Caco-2 (cell line): ENCODE measurements at regions not wholly inside any gene's neighbourhood (a gene's known extent, or its start where the extent isn't known, plus 50 kb on each side); places are given as distances from the start of the nearest gene placed in this dataset.

Source experiments
- BruUV-seq: library from RNA; stranded (reverse); fragments of 400-500 nt; replicated peaks from 2 replicates; lab custom pipeline; 2021; lab: Mats Ljungman, UMichigan
- CTCF ChIA-PET: fragments of 300-600 bp; sonication (Branson Sonifier 250); formaldehyde crosslinking; loops from one replicate; lab custom pipeline; 2022; ENCODE audit warnings: antibody characterized with exemption; lab: Charles Lee
- POLR2A ChIA-PET: fragments of 300-600 bp; sonication (Branson Sonifier 250); formaldehyde crosslinking; loops from one replicate; lab custom pipeline; 2022; ENCODE audit warnings: antibody characterized with exemption; lab: Charles Lee
- DNase-seq, 2 experiments: peaks; one replicate each; pipeline versions ENCODE4 v3.0.0 to v3.0.0-alpha.2; 2020 to 2022
- H3K27me3 ChIP-seq: replicated peaks from 2 replicates; pipeline ENCODE4 v1.6.0; 2011; ENCODE audit warnings: low read length; ENCODE audit not compliant: control insufficient read depth, insufficient read depth
- H3K36me3 ChIP-seq: 2 replicates; pipeline ENCODE4 v1.5.1; 2011; ENCODE audit warnings: low read length; ENCODE audit not compliant: control insufficient read depth, insufficient read depth
- H3K4me1 ChIP-seq: fragments of 250-450 bp; sonication (Bioruptor Pico); 2 replicates; pipeline ENCODE4 v1.5.1; 2020; ENCODE audit warnings: mild to moderate bottlenecking
- H3K4me3 ChIP-seq: 2 replicates; pipeline ENCODE4 v1.5.1; 2011; ENCODE audit warnings: low read depth, mild to moderate bottlenecking, control low read depth, low read length
- H3K9me3 ChIP-seq: fragments of 250-450 bp; sonication (Bioruptor Pico); 2 replicates; pipeline ENCODE4 v1.5.1; 2020; ENCODE audit warnings: mild to moderate bottlenecking, moderate library complexity
- H3K27ac Mint-ChIP-seq: one replicate; pipeline ENCODE4 v1.8.0; 2022; ENCODE audit warnings: mixed read lengths; ENCODE audit not compliant: unreplicated experiment
- H3K27me3 Mint-ChIP-seq: one replicate; pipeline ENCODE4 v1.8.0; 2022; ENCODE audit warnings: mixed read lengths; ENCODE audit not compliant: insufficient read depth, unreplicated experiment
- H3K36me3 Mint-ChIP-seq: one replicate; pipeline ENCODE4 v1.8.0; 2022; ENCODE audit warnings: mild to moderate bottlenecking, mixed read lengths; ENCODE audit not compliant: insufficient read depth, unreplicated experiment
- H3K4me1 Mint-ChIP-seq: one replicate; pipeline ENCODE4 v1.8.0; 2022; ENCODE audit warnings: low read depth, mixed read lengths; ENCODE audit not compliant: unreplicated experiment
- H3K4me3 Mint-ChIP-seq: one replicate; pipeline ENCODE4 v1.8.0; 2022; ENCODE audit warnings: mild to moderate bottlenecking, moderate library complexity, mixed read lengths; ENCODE audit not compliant: unreplicated experiment
- H3K9me3 Mint-ChIP-seq: one replicate; pipeline ENCODE4 v1.8.0; 2022; ENCODE audit warnings: mixed read lengths; ENCODE audit not compliant: unreplicated experiment
- CTCF ChIP-seq, 2 experiments: fragments of 200-600 bp in 1 of 2; IDR thresholded peaks; 1 replicate in 1 of 2; 2 replicates in 1 of 2; pipeline versions ENCODE4 v1.5.1 to v1.8.0; 2011 to 2022; ENCODE audit warnings: antibody characterized with exemption in 1 of 2, control low read depth in 1 of 2, inconsistent platforms in 1 of 2, low read depth in 1 of 2, low read length in 1 of 2, mild to moderate bottlenecking in 1 of 2, moderate library complexity in 1 of 2; ENCODE audit not compliant: insufficient read depth in 1 of 2, severe bottlenecking in 1 of 2, unreplicated experiment in 1 of 2
- intact Hi-C: fragments of 100-400 bp; cut with micrococcal nuclease; formaldehyde crosslinking; loops from one replicate; pipeline ENCODE4 v1.10.0; 2022; ENCODE audit not compliant: unreplicated experiment

GRCh38 chr15:93189561-93189960 is 100.5 kb upstream of the RGMA start:
- DNase-seq: no peak
- BruUV-seq: no TSS peak
- Histone ChIP-seq H3K27me3 (no peaks in the 10 kb centered on the region), H3K9me3 (no peaks in the 10 kb centered on the region), H3K4me3 (no peak overlapping the region), H3K36me3 (no peaks in the 10 kb centered on the region), H3K4me1 (no peaks in the 10 kb centered on the region)
- POLR2A ChIA-PET: no interaction called here
- intact Hi-C loops: no loop called here
- CTCF ChIA-PET: no interaction called here
- Mint-ChIP-seq H3K36me3 (no peaks in the 10 kb centered on the region), H3K9me3 (no peaks in the 10 kb centered on the region), H3K4me1 (peaks cover 15% of the 10 kb centered on the region), H3K27me3 (peaks cover 5% of the 10 kb centered on the region), H3K27ac (no peak overlapping the region), H3K4me3 (no peak overlapping the region)
- no peak for TF ChIP-seq CTCF (IDR thresholded peaks at IDR 0.05; ENCODE audit: insufficient read depth in 1 of 2, low read depth in 1 of 2, low read length in 1 of 2, severe bottlenecking in 1 of 2, unreplicated experiment in 1 of 2)

- no TSS peak for BruUV-seq
- intact Hi-C loops: no loop called here
- Mint-ChIP-seq H3K27me3 (peaks cover 2% of the 10 kb centered on the region), H3K9me3 (no peaks in the 10 kb centered on the region), H3K4me3 (no peak overlapping the region), H3K4me1 (peaks cover 15% of the 10 kb centered on the region), H3K36me3 (no peaks in the 10 kb centered on the region), H3K27ac (no peak overlapping the region)
- ChIA-PET POLR2A (no interaction called here), CTCF (no interaction called here)
- TF ChIP-seq CTCF (IDR thresholded peaks at IDR 0.05; ENCODE audit: insufficient read depth in 1 of 2, low read depth in 1 of 2, low read length in 1 of 2, severe bottlenecking in 1 of 2, unreplicated experiment in 1 of 2): no peak
- H3K9me3 ChIP-seq: no peaks in the 10 kb centered on the region
- DNase-seq: no peak
- H3K36me3 ChIP-seq: no peaks in the 10 kb centered on the region
- H3K27me3 ChIP-seq: no peaks in the 10 kb centered on the region
- H3K4me3 ChIP-seq: no peak overlapping the region
- H3K4me1 ChIP-seq: no peaks in the 10 kb centered on the region
Observed at GRCh38 chr15:93188236-93188635, 99.2 kb upstream of the RGMA start.

GRCh38 chr15:93185796-93186195 is 96.8 kb upstream of the RGMA start:
- Histone ChIP-seq H3K9me3 (no peaks in the 10 kb centered on the region), H3K36me3 (no peaks in the 10 kb centered on the region), H3K27me3 (no peaks in the 10 kb centered on the region; the same call in 1 of the 2 replicates), H3K4me3 (no peak overlapping the region), H3K4me1 (no peaks in the 10 kb centered on the region)
- no peaks in the 10 kb centered on the region for H3K36me3 Mint-ChIP-seq
- H3K4me3 Mint-ChIP-seq: no peak overlapping the region
- no peak for DNase-seq
- ChIA-PET POLR2A (no interaction called here), CTCF (no interaction called here)
- peaks cover 15% of the 10 kb centered on the region for H3K4me1 Mint-ChIP-seq
- H3K9me3 Mint-ChIP-seq: no peaks in the 10 kb centered on the region
- no peak for TF ChIP-seq CTCF (IDR thresholded peaks at IDR 0.05; ENCODE audit: insufficient read depth in 1 of 2, low read depth in 1 of 2, low read length in 1 of 2, severe bottlenecking in 1 of 2, unreplicated experiment in 1 of 2)
- intact Hi-C loops: no loop called here
- no TSS peak for BruUV-seq
- no peaks in the 10 kb centered on the region for H3K27me3 Mint-ChIP-seq
- no peak overlapping the region for H3K27ac Mint-ChIP-seq
